SU-DHL-6 (cell line): ENCODE measurements at regions not wholly inside any gene's neighbourhood (a gene's known extent, or its start where the extent isn't known, plus 50 kb on each side); places are given as distances from the start of the nearest gene placed in this dataset.

ENCODE experiments used
- H2AFZ ChIP-seq: fragments of 200-600 bp; sonication (generic); 2 replicates; pipeline ENCODE4 v1.6.1; 2014; ENCODE audit warnings: low read depth, mild to moderate bottlenecking, moderate library complexity, mixed read lengths, antibody characterized with exemption, low read length; ENCODE audit not compliant: severe bottlenecking
- H3F3A ChIP-seq: fragments of 200-600 bp; shearing (Covaris generic); 2 replicates; pipeline ENCODE4 v1.6.0; 2016; ENCODE audit warnings: antibody characterized with exemption, mild to moderate bottlenecking; ENCODE audit not compliant: insufficient read depth
- H3K27ac ChIP-seq: fragments of 200-600 bp; sonication (generic); 2 replicates; pipeline ENCODE4 v1.5.1; 2016; ENCODE audit warnings: low read depth, mild to moderate bottlenecking, low read length, moderate library complexity, mixed read lengths
- H3K27me3 ChIP-seq: fragments of 200-600 bp; sonication (generic), shearing (Covaris generic); 2 replicates; pipeline ENCODE4 v1.6.0; 2014; ENCODE audit warnings: mild to moderate bottlenecking, low read length
- H3K36me3 ChIP-seq: fragments of 200-600 bp; sonication (generic); 2 replicates; pipeline ENCODE4 v1.6.1; 2014; ENCODE audit warnings: mild to moderate bottlenecking, low read length, mixed read lengths
- H3K4me2 ChIP-seq: fragments of 300-600, 200-600 bp; shearing (Covaris generic), sonication (generic); 2 replicates; pipeline ENCODE4 v1.6.0; 2014; ENCODE audit warnings: low read length, low read depth, mild to moderate bottlenecking; ENCODE audit not compliant: poor library complexity, severe bottlenecking
- H3K4me3 ChIP-seq: fragments of 200-600 bp; sonication (generic); 2 replicates; pipeline ENCODE4 v1.5.1; 2014; ENCODE audit warnings: antibody characterized with exemption, low read length, mild to moderate bottlenecking, mixed read lengths; ENCODE audit not compliant: insufficient read depth, poor library complexity, severe bottlenecking
- H3K79me2 ChIP-seq: fragments of 200-600 bp; sonication (generic); 2 replicates; pipeline ENCODE4 v1.6.1; 2014; ENCODE audit warnings: mild to moderate bottlenecking, low read length, moderate library complexity; ENCODE audit not compliant: insufficient read depth
- H3K9ac ChIP-seq: fragments of 200-600 bp; sonication (generic); 2 replicates; pipeline ENCODE4 v1.7.0; 2014; ENCODE audit warnings: mild to moderate bottlenecking, low read length
- H3K9me2 ChIP-seq: fragments of 200-600 bp; sonication (generic); replicated peaks from 2 replicates; pipeline ENCODE4 v1.6.1; 2014; ENCODE audit warnings: low read length; ENCODE audit not compliant: insufficient read depth
- H3K9me3 ChIP-seq: fragments of 200-600 bp; sonication (generic); 2 replicates; pipeline ENCODE4 v1.6.1; 2014; ENCODE audit warnings: low read length, mixed read lengths; ENCODE audit not compliant: insufficient read depth
- H4K20me1 ChIP-seq: fragments of 200-600 bp; sonication (generic); 2 replicates; pipeline ENCODE4 v1.6.1; 2014; ENCODE audit warnings: low read depth, mild to moderate bottlenecking, antibody characterized with exemption, low read length, moderate library complexity, mixed read lengths
- EZH2phosphoT487 ChIP-seq: fragments of 200-600 bp; sonication (generic), shearing (Covaris generic); conservative IDR thresholded peaks from 2 replicates; pipeline ENCODE4 v1.6.1; 2018; ENCODE audit warnings: mild to moderate bottlenecking, antibody characterized with exemption, low read length, moderate library complexity, mixed read lengths
- TF ChIP-seq, protein P1 (sequence below): fragments of 200-600 bp; sonication (generic); IDR thresholded peaks from one replicate; pipeline ENCODE4 v1.5.1; 2017; ENCODE audit warnings: antibody characterized with exemption, mild to moderate bottlenecking, low read length, moderate library complexity; ENCODE audit not compliant: insufficient read depth, poor library complexity, severe bottlenecking

DNA sequence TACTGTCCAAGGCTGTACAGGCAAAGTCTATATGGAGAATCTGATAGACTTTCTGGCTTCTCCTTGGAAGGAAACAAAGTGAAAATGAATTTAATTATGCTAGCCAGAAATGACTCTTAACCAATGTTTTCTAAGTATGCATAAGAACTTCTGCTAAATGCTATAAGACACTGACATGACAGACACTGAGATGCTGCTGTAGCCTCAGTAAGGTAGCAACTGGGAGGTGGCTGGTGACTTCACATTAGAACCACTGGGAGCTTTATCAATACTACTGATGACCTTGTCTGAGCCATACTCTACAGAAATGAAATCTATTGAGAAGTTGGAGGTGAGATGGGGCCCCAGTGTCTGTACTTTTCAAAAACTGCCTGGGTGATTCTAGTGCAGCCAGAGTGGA lies 188.6 kb downstream of the ZNF365 start:
- Histone ChIP-seq H3F3A (no peaks in the 10 kb centered on the region), H3K27ac (no peak overlapping the region), H3K36me3 (no peaks in the 10 kb centered on the region), H3K9ac (no peak overlapping the region), H3K4me2 (no peak overlapping the region), H4K20me1 (no peaks in the 10 kb centered on the region), H3K27me3 (no peaks in the 10 kb centered on the region), H2AFZ (no peak overlapping the region), H3K79me2 (no peaks in the 10 kb centered on the region), H3K9me2 (no peaks in the 10 kb centered on the region), H3K4me3 (no peak overlapping the region), H3K9me3 (no peaks in the 10 kb centered on the region)
- TF ChIP-seq, protein P1, sequence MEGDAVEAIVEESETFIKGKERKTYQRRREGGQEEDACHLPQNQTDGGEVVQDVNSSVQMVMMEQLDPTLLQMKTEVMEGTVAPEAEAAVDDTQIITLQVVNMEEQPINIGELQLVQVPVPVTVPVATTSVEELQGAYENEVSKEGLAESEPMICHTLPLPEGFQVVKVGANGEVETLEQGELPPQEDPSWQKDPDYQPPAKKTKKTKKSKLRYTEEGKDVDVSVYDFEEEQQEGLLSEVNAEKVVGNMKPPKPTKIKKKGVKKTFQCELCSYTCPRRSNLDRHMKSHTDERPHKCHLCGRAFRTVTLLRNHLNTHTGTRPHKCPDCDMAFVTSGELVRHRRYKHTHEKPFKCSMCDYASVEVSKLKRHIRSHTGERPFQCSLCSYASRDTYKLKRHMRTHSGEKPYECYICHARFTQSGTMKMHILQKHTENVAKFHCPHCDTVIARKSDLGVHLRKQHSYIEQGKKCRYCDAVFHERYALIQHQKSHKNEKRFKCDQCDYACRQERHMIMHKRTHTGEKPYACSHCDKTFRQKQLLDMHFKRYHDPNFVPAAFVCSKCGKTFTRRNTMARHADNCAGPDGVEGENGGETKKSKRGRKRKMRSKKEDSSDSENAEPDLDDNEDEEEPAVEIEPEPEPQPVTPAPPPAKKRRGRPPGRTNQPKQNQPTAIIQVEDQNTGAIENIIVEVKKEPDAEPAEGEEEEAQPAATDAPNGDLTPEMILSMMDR: no peak
- TF ChIP-seq EZH2phosphoT487: no peak

DNA sequence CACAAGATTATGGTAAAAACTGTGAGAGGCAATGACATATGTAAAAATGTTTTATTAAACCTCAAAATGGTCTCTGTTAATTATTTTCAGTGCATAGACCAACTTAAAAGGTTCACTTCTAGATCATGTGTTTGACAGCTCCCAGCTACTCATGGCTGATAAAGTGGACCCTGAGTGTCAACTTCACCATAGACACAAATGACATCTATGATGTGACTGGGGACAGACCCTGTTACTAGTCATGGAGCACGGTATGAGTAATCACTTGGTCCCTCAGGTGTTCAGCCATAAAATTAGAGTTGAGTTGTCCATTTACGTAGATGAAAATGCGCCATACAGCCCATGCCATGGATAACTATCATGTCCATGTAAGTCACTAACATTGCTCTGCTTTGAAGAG lies 199.8 kb downstream of the ZNF365 start:
- H3K9ac ChIP-seq: no peak overlapping the region

DNA sequence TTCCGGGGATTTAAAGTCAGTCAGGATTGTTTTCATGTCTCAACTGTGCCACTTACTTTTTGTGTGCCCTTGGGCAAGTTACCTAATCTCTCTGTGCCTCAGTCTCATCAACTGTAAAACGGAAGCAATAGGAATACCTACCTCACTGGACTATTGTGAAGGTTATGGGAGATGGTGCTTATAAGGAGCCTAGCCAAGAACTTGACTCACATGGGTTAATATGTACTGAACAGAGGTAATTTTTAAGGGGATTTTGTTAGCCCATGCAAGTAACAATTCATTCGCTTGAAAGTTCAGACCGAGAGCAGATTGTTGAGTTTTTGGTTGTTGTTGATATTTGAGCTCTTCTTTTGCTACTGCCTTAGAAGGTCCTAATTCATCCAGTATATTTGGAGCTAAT lies 202.9 kb downstream of the ZNF365 start:
- Histone ChIP-seq H3K79me2 (no peaks in the 10 kb centered on the region), H3K36me3 (no peaks in the 10 kb centered on the region), H3K27me3 (no peaks in the 10 kb centered on the region), H3K9ac (no peak overlapping the region), H4K20me1 (no peaks in the 10 kb centered on the region), H3K4me3 (no peak overlapping the region), H3F3A (no peaks in the 10 kb centered on the region), H3K27ac (no peak overlapping the region), H3K9me3 (no peaks in the 10 kb centered on the region), H2AFZ (no peak overlapping the region), H3K9me2 (no peaks in the 10 kb centered on the region), H3K4me2 (no peak overlapping the region)
- no peak for TF ChIP-seq EZH2phosphoT487
- TF ChIP-seq, protein P1: no peak

More for the DNA sequence above, 199.8 kb downstream of the ZNF365 start:
- H3K36me3 ChIP-seq: no peaks in the 10 kb centered on the region
- H4K20me1 ChIP-seq: no peaks in the 10 kb centered on the region
- no peak overlapping the region for H3K4me3 ChIP-seq
- H2AFZ ChIP-seq: no peak overlapping the region
- no peaks in the 10 kb centered on the region for H3K27me3 ChIP-seq
- no peaks in the 10 kb centered on the region for H3K9me2 ChIP-seq
- no peak overlapping the region for H3K27ac ChIP-seq
- H3F3A ChIP-seq: no peaks in the 10 kb centered on the region
- no peak overlapping the region for H3K4me2 ChIP-seq
- H3K9me3 ChIP-seq: no peaks in the 10 kb centered on the region
- no peak for TF ChIP-seq EZH2phosphoT487
- TF ChIP-seq, protein P1: no peak
- H3K79me2 ChIP-seq: no peaks in the 10 kb centered on the region
